ENCODE measurements at regions not wholly inside any gene's neighbourhood (a gene's known extent, or its start where the extent isn't known, plus 50 kb on each side); places are given as distances from the start of the nearest gene placed in this dataset.

DNA sequence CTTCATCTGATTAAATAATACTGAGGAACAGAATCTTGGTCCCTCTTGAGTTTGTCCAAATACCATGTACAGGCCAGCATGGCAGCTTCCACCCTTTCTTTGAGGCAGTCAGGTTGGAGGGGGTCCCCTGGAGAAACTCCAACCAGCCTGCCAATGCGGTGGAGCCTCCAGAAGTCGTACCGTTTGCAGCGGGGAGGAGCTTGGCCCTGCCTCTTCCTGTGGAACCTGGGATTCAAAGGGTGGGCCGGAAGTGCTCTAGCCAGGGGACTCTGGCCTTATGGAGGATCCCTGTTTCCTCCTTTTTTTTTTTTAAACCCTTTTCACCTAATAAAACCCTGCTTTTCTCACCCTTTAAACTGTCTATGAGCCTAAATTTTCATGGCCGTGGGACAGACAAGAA is 216.3 kb upstream of the ZNF608 start:
- no peak for TF ChIP-seq CREB1 (IDR thresholded peaks at IDR 0.05; ENCODE audit: low read depth)
- TF ChIP-seq, protein P1, sequence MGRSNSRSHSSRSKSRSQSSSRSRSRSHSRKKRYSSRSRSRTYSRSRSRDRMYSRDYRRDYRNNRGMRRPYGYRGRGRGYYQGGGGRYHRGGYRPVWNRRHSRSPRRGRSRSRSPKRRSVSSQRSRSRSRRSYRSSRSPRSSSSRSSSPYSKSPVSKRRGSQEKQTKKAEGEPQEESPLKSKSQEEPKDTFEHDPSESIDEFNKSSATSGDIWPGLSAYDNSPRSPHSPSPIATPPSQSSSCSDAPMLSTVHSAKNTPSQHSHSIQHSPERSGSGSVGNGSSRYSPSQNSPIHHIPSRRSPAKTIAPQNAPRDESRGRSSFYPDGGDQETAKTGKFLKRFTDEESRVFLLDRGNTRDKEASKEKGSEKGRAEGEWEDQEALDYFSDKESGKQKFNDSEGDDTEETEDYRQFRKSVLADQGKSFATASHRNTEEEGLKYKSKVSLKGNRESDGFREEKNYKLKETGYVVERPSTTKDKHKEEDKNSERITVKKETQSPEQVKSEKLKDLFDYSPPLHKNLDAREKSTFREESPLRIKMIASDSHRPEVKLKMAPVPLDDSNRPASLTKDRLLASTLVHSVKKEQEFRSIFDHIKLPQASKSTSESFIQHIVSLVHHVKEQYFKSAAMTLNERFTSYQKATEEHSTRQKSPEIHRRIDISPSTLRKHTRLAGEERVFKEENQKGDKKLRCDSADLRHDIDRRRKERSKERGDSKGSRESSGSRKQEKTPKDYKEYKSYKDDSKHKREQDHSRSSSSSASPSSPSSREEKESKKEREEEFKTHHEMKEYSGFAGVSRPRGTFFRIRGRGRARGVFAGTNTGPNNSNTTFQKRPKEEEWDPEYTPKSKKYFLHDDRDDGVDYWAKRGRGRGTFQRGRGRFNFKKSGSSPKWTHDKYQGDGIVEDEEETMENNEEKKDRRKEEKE (IDR thresholded peaks at IDR 0.05) = no peak
- no peak for TF ChIP-seq EZH2 (IDR thresholded peaks at IDR 0.05; ENCODE audit: borderline replicate concordance, control insufficient read depth, low read depth, low read length)
- TF ChIP-seq, protein P2, sequence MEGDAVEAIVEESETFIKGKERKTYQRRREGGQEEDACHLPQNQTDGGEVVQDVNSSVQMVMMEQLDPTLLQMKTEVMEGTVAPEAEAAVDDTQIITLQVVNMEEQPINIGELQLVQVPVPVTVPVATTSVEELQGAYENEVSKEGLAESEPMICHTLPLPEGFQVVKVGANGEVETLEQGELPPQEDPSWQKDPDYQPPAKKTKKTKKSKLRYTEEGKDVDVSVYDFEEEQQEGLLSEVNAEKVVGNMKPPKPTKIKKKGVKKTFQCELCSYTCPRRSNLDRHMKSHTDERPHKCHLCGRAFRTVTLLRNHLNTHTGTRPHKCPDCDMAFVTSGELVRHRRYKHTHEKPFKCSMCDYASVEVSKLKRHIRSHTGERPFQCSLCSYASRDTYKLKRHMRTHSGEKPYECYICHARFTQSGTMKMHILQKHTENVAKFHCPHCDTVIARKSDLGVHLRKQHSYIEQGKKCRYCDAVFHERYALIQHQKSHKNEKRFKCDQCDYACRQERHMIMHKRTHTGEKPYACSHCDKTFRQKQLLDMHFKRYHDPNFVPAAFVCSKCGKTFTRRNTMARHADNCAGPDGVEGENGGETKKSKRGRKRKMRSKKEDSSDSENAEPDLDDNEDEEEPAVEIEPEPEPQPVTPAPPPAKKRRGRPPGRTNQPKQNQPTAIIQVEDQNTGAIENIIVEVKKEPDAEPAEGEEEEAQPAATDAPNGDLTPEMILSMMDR (IDR thresholded peaks at IDR 0.05 in 2 of 3, conservative IDR thresholded peaks at IDR 0.05 in 1 of 3; ENCODE audit: control insufficient read depth in 2 of 3, extremely low read depth in 1 of 3, insufficient read depth in 1 of 3, low read depth in 3 of 3, low read length in 3 of 3) = no peak
- TF ChIP-seq, protein P3, sequence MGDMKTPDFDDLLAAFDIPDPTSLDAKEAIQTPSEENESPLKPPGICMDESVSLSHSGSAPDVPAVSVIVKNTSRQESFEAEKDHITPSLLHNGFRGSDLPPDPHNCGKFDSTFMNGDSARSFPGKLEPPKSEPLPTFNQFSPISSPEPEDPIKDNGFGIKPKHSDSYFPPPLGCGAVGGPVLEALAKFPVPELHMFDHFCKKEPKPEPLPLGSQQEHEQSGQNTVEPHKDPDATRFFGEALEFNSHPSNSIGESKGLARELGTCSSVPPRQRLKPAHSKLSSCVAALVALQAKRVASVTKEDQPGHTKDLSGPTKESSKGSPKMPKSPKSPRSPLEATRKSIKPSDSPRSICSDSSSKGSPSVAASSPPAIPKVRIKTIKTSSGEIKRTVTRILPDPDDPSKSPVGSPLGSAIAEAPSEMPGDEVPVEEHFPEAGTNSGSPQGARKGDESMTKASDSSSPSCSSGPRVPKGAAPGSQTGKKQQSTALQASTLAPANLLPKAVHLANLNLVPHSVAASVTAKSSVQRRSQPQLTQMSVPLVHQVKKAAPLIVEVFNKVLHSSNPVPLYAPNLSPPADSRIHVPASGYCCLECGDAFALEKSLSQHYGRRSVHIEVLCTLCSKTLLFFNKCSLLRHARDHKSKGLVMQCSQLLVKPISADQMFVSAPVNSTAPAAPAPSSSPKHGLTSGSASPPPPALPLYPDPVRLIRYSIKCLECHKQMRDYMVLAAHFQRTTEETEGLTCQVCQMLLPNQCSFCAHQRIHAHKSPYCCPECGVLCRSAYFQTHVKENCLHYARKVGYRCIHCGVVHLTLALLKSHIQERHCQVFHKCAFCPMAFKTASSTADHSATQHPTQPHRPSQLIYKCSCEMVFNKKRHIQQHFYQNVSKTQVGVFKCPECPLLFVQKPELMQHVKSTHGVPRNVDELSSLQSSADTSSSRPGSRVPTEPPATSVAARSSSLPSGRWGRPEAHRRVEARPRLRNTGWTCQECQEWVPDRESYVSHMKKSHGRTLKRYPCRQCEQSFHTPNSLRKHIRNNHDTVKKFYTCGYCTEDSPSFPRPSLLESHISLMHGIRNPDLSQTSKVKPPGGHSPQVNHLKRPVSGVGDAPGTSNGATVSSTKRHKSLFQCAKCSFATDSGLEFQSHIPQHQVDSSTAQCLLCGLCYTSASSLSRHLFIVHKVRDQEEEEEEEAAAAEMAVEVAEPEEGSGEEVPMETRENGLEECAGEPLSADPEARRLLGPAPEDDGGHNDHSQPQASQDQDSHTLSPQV (IDR thresholded peaks at IDR 0.05) = no peak

All from GM12878 (cell line).